Lung (tissue), 11 donors: ENCODE measurements at regions not wholly inside any gene's neighbourhood (a gene's known extent, or its start where the extent isn't known, plus 50 kb on each side); places are given as distances from the start of the nearest gene placed in this dataset.

Experiments
- ATAC-seq: fragments of 200-7000 bp; cut with Tn5 transposase; one replicate; pipeline ENCODE4 v1.9.1; 2020; ENCODE audit warnings: moderate number of reproducible peaks; ENCODE audit not compliant: insufficient read depth, low FRiP score
- DNase-seq, 3 donors: peaks; one replicate each; pipeline ENCODE4 v3.0.0-alpha.2; 2013 to 2017
- H3K27ac ChIP-seq, 2 donors: one replicate each; pipeline ENCODE4 v1.5.1; 2013; ENCODE audit warnings: mild to moderate bottlenecking in 2 of 2, moderate library complexity in 2 of 2, control low read depth in 1 of 2, inconsistent platforms in 1 of 2, low read depth in 1 of 2, low read length in 1 of 2
- H3K27me3 ChIP-seq, 3 donors: one replicate each; pipeline ENCODE4 v1.5.1; 2013; ENCODE audit warnings: low read length in 2 of 3; ENCODE audit not compliant: control insufficient read depth in 3 of 3, insufficient read depth in 3 of 3
- H3K36me3 ChIP-seq, 4 donors: one replicate each; pipeline ENCODE4 v1.5.1; 2013; ENCODE audit warnings: low read length in 4 of 4, mild to moderate bottlenecking in 1 of 4, moderate library complexity in 1 of 4; ENCODE audit not compliant: control insufficient read depth in 4 of 4, insufficient read depth in 4 of 4
- H3K4me1 ChIP-seq, 5 donors: one replicate each; pipeline ENCODE4 v1.5.1; 2013; ENCODE audit warnings: low read length in 5 of 5, mild to moderate bottlenecking in 2 of 5, moderate library complexity in 1 of 5; ENCODE audit not compliant: control insufficient read depth in 5 of 5, insufficient read depth in 5 of 5
- H3K4me3 ChIP-seq: one replicate; pipeline ENCODE4 v1.5.1; 2013; ENCODE audit warnings: mild to moderate bottlenecking, control low read depth, moderate library complexity
- H3K9ac ChIP-seq, 2 donors: one replicate each; pipeline ENCODE4 v1.5.1; 2013; ENCODE audit warnings: low read length in 2 of 2, control low read depth in 1 of 2; ENCODE audit not compliant: insufficient read depth in 1 of 2
- H3K9me3 ChIP-seq, 4 donors: one replicate each; pipeline ENCODE4 v1.5.1; 2013; ENCODE audit warnings: low read length in 3 of 4, mild to moderate bottlenecking in 1 of 4, moderate library complexity in 1 of 4; ENCODE audit not compliant: control insufficient read depth in 4 of 4, insufficient read depth in 3 of 4
- WGBS, 2 donors: extraction: QIAGEN DNeasy Blood & Tissue Kit; methylation state at CpG; one replicate each; pipeline ENCODE4 v1.1.7; 2013; 5-methylcytosine and 5-hydroxymethylcytosine counted together
- TF ChIP-seq, protein P1 (sequence below): IDR thresholded peaks from 2 replicates; pipeline ENCODE4 v1.5.1; 2012; ENCODE audit warnings: mild to moderate bottlenecking; ENCODE audit errors: control extremely low read depth, extremely low read depth
- donor health status: control.
- donor health status: control.
- donor health status: Bipolar disorder and iron deficiency.
- donor health status: healthy.
- donor health status: DM: yes; HTN: yes; CAD: no.

GRCh38 chr17:56038131-56038530, 115.1 kb upstream of the ANKFN1 start:
- H3K27me3 ChIP-seq, result no peaks in the 10 kb centered on the region
- DNase-seq (no peak), ATAC-seq (no peak)
- TF ChIP-seq, protein P1, sequence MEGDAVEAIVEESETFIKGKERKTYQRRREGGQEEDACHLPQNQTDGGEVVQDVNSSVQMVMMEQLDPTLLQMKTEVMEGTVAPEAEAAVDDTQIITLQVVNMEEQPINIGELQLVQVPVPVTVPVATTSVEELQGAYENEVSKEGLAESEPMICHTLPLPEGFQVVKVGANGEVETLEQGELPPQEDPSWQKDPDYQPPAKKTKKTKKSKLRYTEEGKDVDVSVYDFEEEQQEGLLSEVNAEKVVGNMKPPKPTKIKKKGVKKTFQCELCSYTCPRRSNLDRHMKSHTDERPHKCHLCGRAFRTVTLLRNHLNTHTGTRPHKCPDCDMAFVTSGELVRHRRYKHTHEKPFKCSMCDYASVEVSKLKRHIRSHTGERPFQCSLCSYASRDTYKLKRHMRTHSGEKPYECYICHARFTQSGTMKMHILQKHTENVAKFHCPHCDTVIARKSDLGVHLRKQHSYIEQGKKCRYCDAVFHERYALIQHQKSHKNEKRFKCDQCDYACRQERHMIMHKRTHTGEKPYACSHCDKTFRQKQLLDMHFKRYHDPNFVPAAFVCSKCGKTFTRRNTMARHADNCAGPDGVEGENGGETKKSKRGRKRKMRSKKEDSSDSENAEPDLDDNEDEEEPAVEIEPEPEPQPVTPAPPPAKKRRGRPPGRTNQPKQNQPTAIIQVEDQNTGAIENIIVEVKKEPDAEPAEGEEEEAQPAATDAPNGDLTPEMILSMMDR, result no peak
- no peak overlapping the region for H3K9ac ChIP-seq
- H3K27ac ChIP-seq, result no peak overlapping the region
- no peaks in the 10 kb centered on the region for H3K36me3 ChIP-seq
- H3K4me1 ChIP-seq, result peaks cover 0 to 10% (median 2%) of the 10 kb centered on the region in 5 donors
- H3K4me3 ChIP-seq, result no peak overlapping the region
- WGBS, 2 donors, result 61 to 62% methylated on average over 6 of the region's 6 CpGs
- H3K9me3 ChIP-seq, result no peaks in the 10 kb centered on the region

GRCh38 chr17:56045872-56046271, 107.4 kb upstream of the ANKFN1 start:
- H3K9me3 ChIP-seq, result no peaks in the 10 kb centered on the region
- H3K27ac ChIP-seq, result no peak overlapping the region
- no peak for DNase-seq
- H3K4me3 ChIP-seq, result no peak overlapping the region
- ATAC-seq, result no peak
- peaks cover 0 to 6% (median 0%) of the 10 kb centered on the region in 3 donors for H3K27me3 ChIP-seq
- no peaks in the 10 kb centered on the region for H3K4me1 ChIP-seq
- 57 to 67% methylated on average over 9 of the region's 9 CpGs for WGBS, 2 donors
- TF ChIP-seq, protein P1, result no peak
- H3K36me3 ChIP-seq, result no peaks in the 10 kb centered on the region
- no peak overlapping the region for H3K9ac ChIP-seq

DNA sequence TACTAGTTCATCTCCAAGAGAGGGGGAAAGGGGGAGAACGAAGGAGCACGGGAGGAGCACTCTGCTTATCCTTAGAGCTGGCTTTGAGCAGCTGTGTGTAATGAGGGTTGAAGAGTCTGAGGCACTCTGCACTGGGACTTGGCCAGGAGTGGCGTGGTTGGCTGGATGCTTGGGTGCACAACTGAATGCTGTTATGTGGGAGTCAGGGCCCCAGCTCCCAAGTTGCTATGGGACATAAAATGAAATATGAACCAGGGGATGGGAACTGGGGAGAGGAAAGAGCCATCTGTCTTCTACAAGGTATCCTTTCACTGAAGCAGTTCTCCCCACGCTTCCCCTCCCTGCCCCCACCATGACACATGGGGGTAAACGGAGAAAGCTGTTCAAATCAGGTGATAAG, 105.9 kb upstream of the ANKFN1 start:
- Histone ChIP-seq H3K9me3 (no peaks in the 10 kb centered on the region), H3K4me3 (no peak overlapping the region), H3K27ac (no peak overlapping the region), H3K36me3 (no peaks in the 10 kb centered on the region), H3K9ac (no peak overlapping the region), H3K27me3 (peaks cover 0 to 6% (median 0%) of the 10 kb centered on the region in 3 donors), H3K4me1 (no peaks in the 10 kb centered on the region)
- TF ChIP-seq, protein P1, result no peak
- 42 to 50% methylated on average over 5 of the region's 5 CpGs for WGBS, 2 donors
- DNase-seq (peak in 1 of 3 donors; percentile 12), ATAC-seq (no peak)

GRCh38 chr17:56057869-56058268, 95.4 kb upstream of the ANKFN1 start:
- Histone ChIP-seq H3K9me3 (peaks cover 0 to 2% (median under 1%) of the 10 kb centered on the region in 4 donors), H3K27ac (no peak overlapping the region), H3K9ac (no peak overlapping the region), H3K4me3 (no peak overlapping the region), H3K27me3 (no peaks in the 10 kb centered on the region), H3K36me3 (no peaks in the 10 kb centered on the region), H3K4me1 (no peaks in the 10 kb centered on the region)
- ATAC-seq (no peak), DNase-seq (no peak)
- TF ChIP-seq, protein P1, result no peak
- 96 to 97% methylated on average over 3 of the region's 3 CpGs for WGBS, 2 donors
